Prostate gland (tissue), 2 donors: ENCODE measurements at regions not wholly inside any gene's neighbourhood (a gene's known extent, or its start where the extent isn't known, plus 50 kb on each side); places are given as distances from the start of the nearest gene placed in this dataset.

Experiments used
- POLR2A ChIP-seq: fragments of 450-650 bp; IDR thresholded peaks from one replicate; pipeline ENCODE4 v1.6.1; 2016; ENCODE audit warnings: antibody characterized with exemption, mild to moderate bottlenecking
- POLR2AphosphoS5 ChIP-seq: sonication (generic); formaldehyde crosslinking; IDR thresholded peaks from one replicate; pipeline ENCODE4 v1.6.1; 2017; ENCODE audit warnings: antibody characterized with exemption
- TF ChIP-seq, protein P1 (sequence below), 4 experiments: fragments of 200-600 bp in 2 of 4; fragments of 450-650 bp in 2 of 4; sonication (generic) in 2 of 4; IDR thresholded peaks; 1 replicate in 3 of 4; 2 replicates in 1 of 4; pipeline ENCODE4 v1.5.1; 2016 to 2019; ENCODE audit warnings: antibody characterized with exemption in 4 of 4, mild to moderate bottlenecking in 2 of 4, moderate library complexity in 2 of 4

DNA sequence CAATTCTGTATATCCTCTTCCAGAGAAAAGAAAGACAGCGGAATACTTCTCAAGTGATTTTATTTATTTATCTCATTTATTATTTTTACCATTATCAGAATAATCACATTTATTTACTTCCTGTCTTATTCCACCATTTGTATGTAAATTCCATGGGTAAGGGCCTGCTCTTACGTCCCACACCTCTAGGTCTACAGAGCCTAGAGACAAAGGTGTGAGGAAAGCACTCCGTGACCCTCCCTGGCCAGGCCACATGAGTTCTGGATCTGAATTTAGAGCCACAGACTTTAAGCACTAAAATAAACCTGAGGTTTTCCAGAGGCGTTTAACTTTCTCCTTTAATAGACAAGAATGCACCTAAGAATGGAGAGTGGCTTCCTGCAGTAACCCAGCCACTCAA, 85.3 kb upstream of the CTSV start:
- TF ChIP-seq POLR2A (no peak), POLR2AphosphoS5 (no peak)
- TF ChIP-seq, protein P1, sequence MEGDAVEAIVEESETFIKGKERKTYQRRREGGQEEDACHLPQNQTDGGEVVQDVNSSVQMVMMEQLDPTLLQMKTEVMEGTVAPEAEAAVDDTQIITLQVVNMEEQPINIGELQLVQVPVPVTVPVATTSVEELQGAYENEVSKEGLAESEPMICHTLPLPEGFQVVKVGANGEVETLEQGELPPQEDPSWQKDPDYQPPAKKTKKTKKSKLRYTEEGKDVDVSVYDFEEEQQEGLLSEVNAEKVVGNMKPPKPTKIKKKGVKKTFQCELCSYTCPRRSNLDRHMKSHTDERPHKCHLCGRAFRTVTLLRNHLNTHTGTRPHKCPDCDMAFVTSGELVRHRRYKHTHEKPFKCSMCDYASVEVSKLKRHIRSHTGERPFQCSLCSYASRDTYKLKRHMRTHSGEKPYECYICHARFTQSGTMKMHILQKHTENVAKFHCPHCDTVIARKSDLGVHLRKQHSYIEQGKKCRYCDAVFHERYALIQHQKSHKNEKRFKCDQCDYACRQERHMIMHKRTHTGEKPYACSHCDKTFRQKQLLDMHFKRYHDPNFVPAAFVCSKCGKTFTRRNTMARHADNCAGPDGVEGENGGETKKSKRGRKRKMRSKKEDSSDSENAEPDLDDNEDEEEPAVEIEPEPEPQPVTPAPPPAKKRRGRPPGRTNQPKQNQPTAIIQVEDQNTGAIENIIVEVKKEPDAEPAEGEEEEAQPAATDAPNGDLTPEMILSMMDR (IDR thresholded peaks at IDR 0.05): no peak
